Stimulated activated CD4-positive, alpha-beta T cell treated with anti-CD3 and anti-CD28 coated beads, Interleukin-2, amount 100 ng/mL, for 24 hours (primary cell): ENCODE measurements at regions not wholly inside any gene's neighbourhood (a gene's known extent, or its start where the extent isn't known, plus 50 kb on each side); places are given as distances from the start of the nearest gene placed in this dataset.

ENCODE experiments used
- DNase-seq, 2 donors: peaks; one replicate each; pipeline ENCODE4 v3.0.0-alpha.2; 2020

DNA sequence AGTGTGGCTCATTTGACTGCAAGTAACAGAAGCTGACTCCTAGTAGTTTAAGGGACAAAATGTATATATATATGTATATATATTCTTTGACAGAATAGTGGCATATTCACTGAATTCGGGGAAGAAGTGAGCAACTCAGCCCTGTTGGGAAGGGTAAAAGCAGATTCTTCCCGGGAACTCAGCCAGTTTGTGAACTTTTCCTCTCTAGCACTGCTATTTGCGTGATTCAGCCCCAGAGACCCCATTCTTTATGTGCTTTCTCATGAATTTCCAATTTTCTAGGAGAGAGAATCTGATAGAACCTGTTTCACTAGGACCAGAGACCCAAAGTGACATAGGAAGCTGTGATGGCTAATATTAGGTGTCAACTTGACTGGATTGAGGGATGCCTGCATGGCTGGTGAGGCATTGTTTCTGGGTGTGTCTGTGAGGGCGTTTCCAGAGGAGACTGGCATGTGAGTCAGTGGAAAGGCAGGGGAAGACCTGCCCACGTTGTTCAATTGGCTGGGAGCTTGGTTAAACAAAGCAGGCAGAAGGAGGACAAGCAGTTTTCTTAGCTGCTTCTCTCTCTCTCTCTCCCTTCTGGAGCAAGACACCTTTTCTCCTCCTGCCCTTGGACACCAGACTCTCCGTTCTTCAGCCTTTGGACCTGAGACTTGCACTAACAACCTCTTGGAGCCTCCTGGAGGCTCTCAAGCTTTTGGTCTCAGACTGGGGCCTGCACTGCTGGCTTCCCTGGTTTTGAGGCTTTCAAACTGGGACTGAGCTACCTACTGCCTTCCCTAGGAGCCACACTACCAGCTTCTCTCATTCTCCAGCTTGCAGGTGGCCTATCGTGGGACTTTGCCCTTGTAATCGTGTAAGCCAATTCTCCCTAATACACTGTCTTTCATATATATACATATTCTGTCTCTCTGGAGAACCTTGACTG, 93.4 kb upstream of the KCNK1 start:
- no peak for DNase-seq

DNA sequence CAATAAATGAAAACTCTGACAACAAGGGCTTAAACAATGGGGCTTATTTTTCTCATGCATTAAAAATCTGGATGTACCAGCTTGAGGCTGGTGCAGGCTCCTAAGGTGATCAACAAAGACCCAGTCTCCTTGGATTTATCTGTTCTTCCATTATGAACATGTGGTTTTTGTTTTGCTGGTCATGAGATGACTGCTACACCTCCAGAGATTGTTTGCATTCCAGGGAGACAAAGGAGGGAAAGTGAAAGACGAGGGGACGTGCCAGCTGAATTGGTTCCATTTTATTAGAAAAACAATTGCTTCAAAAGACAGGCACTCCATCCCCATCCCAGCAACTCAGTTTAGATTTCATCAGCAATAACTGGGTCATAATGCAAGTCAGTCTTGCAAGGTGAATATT, 90.9 kb upstream of the KCNK1 start:
- no peak for DNase-seq

DNA sequence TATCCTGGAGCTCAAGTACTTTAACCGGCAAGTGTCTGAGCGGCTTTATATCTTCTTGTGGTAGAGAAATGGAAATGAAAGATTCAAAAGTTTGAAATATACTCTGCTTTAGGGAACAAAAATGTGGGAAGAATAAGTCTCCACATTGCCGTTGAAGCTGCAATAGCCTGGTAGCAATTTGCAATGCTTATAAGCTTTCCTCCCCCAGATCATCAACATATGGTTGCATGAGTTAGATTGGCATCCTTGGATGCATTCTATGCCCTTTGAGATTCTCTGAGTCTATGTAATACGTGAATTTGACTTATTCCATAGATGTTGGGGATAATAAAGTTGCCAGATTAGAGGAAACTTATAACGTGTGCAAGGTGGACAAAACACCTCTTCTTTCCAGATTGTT, 86.1 kb upstream of the KCNK1 start:
- no peak for DNase-seq

DNA sequence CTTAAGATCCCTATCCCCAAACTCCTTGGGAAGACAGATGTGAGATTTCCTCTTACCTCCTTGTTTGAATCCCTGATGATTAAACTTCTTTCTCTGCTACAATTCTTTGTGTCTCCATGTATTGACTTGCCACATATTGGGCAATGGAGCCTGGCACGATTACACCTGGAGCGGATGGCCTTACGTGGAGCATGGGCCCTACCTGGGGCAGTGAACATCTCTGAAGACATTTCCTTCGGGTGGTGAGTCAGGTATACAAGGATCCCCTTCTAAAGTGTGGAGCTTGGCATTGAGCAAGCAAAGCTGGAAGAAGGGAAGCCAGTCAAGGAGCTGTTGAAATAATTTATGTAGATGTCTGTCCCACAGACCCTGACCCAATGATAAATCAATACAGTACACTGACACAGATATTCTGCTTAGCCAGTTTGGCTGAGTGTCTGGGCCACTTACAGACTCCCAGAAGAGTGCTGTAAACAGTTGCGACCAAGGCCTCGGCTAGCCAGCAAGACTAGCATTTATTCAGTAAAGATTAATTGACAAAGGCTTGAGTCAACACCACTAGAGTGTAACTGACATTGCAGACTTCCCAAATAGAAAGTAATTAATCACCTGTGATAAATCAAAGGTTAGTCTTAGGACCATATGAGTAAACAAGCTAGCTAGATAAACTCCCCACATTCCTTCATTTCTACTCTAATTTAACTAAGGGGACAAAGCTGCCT, 83.1 kb upstream of the KCNK1 start:
- DNase-seq, result no peak

DNA sequence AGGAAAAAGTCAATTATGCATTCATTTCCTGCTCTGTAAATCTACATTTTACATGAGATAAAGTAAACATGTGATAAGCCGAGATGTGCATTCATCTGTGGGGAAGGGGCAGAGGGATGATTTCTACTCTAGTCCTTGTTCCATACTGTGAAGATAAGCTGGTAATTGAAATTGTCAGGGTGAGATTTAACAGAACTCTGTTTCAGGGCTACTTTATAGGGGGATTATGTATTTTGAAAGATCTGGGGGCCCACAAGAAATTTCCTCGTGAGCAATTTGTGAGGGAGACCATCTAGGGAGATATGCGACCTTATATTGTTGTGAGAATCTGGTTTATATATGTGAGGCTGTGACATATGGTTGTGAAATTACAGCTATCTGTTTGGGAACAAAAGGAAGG, 73.1 kb upstream of the KCNK1 start:
- no peak for DNase-seq

DNA sequence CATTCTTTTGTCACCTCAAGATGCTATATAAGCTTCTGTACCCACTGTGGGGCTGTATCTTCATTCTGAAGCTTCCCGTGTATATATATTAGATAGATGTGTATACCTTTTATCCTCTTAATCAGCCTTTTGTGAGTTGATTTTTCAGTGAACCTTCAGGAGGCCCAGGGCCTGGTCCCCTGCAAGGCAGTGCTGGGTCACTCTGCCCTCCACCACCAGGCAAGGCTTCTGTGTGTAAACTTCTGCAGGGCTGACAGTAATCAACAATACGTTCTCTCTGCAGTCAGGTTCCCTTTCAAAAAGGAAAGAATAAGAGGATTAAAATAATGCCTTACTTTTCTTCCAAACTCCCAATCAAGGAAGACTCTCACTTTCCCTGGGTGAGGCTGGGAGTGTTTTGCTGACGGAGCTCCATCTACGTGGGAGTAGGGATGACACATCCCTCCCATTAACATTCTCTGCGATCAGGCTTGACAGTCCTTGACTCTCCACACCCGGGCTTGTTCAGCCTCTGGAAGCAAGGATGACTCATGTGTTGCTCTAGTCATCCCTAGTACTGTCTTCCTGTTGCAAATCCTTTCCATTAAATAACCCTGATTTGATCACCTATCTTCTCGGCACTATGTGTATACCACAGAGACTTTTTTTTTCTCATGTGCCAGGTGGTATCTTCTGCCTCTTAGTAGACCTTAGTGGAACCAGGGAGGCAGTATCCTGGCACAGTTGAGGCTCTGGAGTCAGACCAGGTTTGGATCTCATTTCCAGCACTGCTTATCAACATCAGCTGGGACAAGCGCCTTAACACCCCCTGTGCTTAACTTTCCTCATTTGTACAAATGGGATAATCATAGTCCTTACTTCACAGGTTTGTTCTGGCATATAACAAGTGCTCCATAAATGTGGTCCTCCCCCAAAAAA, 70.3 kb upstream of the KCNK1 start:
- DNase-seq, result no peak

DNA sequence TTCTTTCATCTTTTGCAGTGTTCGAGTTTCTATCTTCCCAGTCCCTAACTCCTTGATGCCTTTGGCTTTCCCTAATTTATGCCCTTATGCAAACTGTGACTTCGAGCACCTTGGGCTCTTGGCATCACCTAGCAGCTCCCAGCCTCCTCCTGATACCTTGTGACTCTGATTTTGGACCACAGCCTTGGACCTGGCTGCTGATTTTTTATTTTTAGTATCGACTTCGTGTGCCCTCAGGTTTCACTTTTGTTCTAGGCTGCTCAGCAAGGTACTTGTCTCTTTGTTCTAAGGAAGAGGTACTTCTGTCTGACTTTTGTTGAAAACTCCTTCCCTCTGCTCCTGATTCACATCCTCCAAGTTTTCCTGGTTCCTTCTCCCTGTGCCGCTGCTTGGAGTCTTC, 69.6 kb upstream of the KCNK1 start:
- DNase-seq, result no peak

DNA sequence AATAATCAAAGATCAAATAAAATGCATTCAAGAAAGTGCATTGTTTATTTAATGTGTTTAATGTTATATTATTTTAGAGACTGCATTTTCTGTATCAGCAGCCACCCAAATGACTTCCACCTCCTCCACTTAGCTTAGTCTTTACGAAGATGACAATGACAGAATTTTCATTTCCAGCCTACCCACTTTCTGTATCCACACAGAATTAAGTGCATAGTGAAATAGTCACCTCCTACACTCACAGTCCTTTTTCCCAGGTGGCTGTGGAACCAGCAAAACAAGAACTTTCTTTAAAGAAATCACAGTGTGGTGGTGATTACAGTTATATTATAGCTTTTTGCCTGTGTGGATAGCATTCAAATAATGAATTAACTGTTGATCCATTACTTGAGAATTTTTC, 66.2 kb upstream of the KCNK1 start:
- no peak for DNase-seq

DNA sequence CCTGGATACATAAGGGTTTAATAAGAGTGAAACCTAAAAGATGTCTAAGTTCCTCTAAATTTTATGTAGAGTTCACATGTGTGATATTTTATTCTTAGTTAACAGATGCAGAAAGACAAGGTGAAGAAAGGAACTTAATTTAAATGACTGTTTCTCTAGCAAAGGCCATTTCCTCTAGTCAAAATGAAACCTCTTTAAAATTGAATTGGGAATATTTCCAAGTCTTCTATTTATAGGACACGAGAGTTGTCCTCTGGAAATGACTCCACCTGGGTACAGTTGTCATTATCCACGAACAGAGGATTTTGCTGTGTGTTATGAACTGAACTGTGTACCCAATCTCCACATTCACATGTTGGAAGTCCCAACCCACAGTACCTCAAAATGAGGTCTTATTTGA, 64.5 kb upstream of the KCNK1 start:
- no peak for DNase-seq

DNA sequence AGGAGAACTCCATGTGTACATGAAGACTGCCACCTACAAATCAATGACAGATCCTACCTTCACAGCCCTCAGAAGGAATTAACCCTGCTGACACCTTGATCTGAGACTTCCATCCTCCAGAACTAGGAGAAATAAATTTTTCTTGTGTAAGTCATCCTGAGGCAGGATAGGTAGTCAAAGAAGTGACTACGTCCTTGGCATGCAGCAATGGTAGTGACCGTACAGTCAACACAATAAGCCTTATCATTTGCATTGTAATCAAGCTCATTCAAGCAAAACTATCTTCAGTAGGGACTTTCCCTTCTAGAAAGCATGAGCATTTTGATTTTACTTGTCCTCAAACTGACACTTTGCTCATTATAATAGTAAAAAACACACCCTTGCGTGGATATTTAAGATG, 64.0 kb upstream of the KCNK1 start:
- DNase-seq, result no peak

DNA sequence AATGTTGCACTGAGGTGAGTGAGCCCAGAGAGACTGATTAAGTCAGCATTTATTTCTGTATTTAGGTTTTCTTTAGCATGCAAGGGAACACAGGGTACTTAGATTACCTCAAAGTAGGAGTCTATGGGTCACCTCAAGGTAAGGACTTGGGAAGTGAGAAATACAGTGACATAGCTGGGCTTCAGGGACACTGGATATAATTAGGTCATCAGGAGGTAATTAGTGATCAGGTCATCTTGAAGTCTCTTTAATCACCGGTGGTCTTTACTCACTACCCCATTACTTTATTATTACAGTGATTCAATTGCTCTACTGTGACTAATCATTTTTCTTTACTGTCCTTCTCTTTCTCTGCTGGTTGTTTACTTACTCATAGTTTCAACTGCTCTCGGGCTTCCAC, 59.9 kb upstream of the KCNK1 start:
- DNase-seq, result no peak

DNA sequence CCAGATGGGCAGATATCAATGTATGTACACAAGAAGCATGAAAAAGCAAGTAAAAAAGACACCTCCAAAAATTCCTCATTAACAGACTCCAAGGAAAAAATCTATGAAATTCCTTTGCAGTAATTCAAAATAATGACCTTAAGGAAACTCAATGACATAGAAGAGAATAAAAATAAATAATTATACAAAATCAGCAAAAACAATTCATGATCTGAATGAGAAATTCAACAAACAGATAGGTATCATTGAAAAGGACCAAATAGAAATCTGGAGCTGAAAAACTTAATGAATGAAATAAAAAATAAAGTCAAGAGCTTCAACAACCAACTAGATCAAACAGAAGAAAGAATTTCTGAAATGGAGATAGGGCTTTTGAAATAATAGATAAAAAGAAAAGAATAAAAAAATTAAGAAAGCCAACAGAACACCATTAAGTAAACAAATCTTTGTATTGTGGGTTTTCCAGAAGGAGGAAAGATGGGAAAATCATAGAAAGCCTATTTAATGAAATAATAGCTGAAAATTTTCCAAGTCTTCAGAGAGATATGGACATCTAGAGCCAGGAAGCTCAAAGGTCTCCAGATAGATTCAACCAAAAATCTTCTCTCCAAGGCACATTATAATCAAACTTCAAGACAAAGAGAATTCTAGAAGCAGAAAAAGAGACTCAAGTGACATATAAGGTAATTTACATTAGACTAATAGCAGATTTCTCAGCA, 52.0 kb upstream of the KCNK1 start:
- DNase-seq, result no peak
